ENCODE measurements at regions not wholly inside any gene's neighbourhood (a gene's known extent, or its start where the extent isn't known, plus 50 kb on each side); places are given as distances from the start of the nearest gene placed in this dataset.

GRCh38 chr16:66150698-66151482 is 215.6 kb upstream of the CDH5 start:
- no peak for DNase-seq

- no peak for DNase-seq
Observed at GRCh38 chr16:66147291-66147690, 219.2 kb upstream of the CDH5 start.

GRCh38 chr16:66146798-66147197 is 219.7 kb upstream of the CDH5 start:
- no peak for DNase-seq

- DNase-seq, result peak in 1 of 56 donors; percentile 34
Observed at GRCh38 chr16:66144641-66145040, 221.8 kb upstream of the CDH5 start.

- no peak for DNase-seq
Observed at GRCh38 chr16:66143415-66143814, 223.1 kb upstream of the CDH5 start.

- DNase-seq, result no peak
Observed at GRCh38 chr16:66141885-66142284, 224.6 kb upstream of the CDH5 start.

- no peak for DNase-seq
Observed at GRCh38 chr16:66137853-66138252, 228.6 kb upstream of the CDH5 start.

GRCh38 chr16:66136841-66137240 is 229.7 kb upstream of the CDH5 start:
- DNase-seq, result no peak

GRCh38 chr16:66135838-66136237 is 230.7 kb upstream of the CDH5 start:
- DNase-seq, result no peak

- no peak for DNase-seq
Observed at GRCh38 chr16:66135421-66135831, 231.1 kb upstream of the CDH5 start.

- no peak for DNase-seq
Observed at GRCh38 chr16:66134875-66135274, 231.6 kb upstream of the CDH5 start.

GRCh38 chr16:66133643-66134338 is 232.7 kb upstream of the CDH5 start:
- DNase-seq, result no peak

- DNase-seq, result no peak
Observed at GRCh38 chr16:66131895-66132294, 234.6 kb upstream of the CDH5 start.

GRCh38 chr16:66131156-66131807 is 235.2 kb upstream of the CDH5 start:
- DNase-seq, result no peak

GRCh38 chr16:66130296-66130905 is 236.1 kb upstream of the CDH5 start:
- no peak for DNase-seq

GRCh38 chr16:66129196-66129595 is 237.3 kb upstream of the CDH5 start:
- no peak for DNase-seq

GRCh38 chr16:66128371-66128770 is 238.1 kb upstream of the CDH5 start:
- no peak for DNase-seq

- DNase-seq, result peak in 3 of 56 donors; percentile 1 to 8 (median 2)
Observed at GRCh38 chr16:66127459-66128370, 238.8 kb upstream of the CDH5 start.

GRCh38 chr16:66121466-66121865 is 245.0 kb upstream of the CDH5 start:
- DNase-seq, result no peak

GRCh38 chr16:66120656-66121055 is 245.8 kb upstream of the CDH5 start:
- no peak for DNase-seq
